GM23338 (cell line): ENCODE measurements at regions not wholly inside any gene's neighbourhood (a gene's known extent, or its start where the extent isn't known, plus 50 kb on each side); places are given as distances from the start of the nearest gene placed in this dataset.

Experiments
- ATAC-seq: fragments of 200-7000 bp; cut with Tn5 transposase; 3 replicates; pipeline ENCODE4 v1.9.1; 2020
- DNase-seq: peaks from one replicate; pipeline ENCODE4 v3.0.0-alpha.2; 2015; ENCODE audit warnings: low spot score
- H2AFZ ChIP-seq: fragments of 200-600 bp; sonication (generic); 2 replicates; pipeline ENCODE4 v1.8.0; 2016; ENCODE audit warnings: antibody characterized with exemption, mild to moderate bottlenecking, moderate library complexity
- H3F3A ChIP-seq: fragments of 200-600 bp; sonication (generic); replicated peaks from 2 replicates; pipeline ENCODE4 v1.8.0; 2017; ENCODE audit warnings: antibody characterized with exemption, mixed run types, low read depth
- H3K27ac ChIP-seq: fragments of 200-600 bp; sonication (generic); 2 replicates; pipeline ENCODE4 v1.6.1; 2016; ENCODE audit warnings: low read depth
- H3K27me3 ChIP-seq: fragments of 200-600 bp; sonication (generic); 2 replicates; pipeline ENCODE4 v1.8.0; 2016; ENCODE audit warnings: mild to moderate bottlenecking, mixed run types, moderate library complexity; ENCODE audit not compliant: insufficient read depth
- H3K36me3 ChIP-seq: fragments of 200-600 bp; sonication (generic); 2 replicates; pipeline ENCODE4 v1.8.0; 2016; ENCODE audit warnings: mild to moderate bottlenecking; ENCODE audit not compliant: insufficient read depth
- H3K4me1 ChIP-seq: fragments of 200-600 bp; sonication (generic); 2 replicates; pipeline ENCODE4 v1.8.0; 2016; ENCODE audit warnings: mild to moderate bottlenecking, moderate library complexity; ENCODE audit not compliant: insufficient read depth
- H3K4me2 ChIP-seq: fragments of 200-600 bp; sonication (generic); 2 replicates; pipeline ENCODE4 v1.7.1; 2017; ENCODE audit warnings: mixed run types
- H3K4me3 ChIP-seq: fragments of 200-600 bp; sonication (generic); 2 replicates; pipeline ENCODE4 v1.6.1; 2016; ENCODE audit warnings: mixed run types
- H3K79me2 ChIP-seq: fragments of 200-600 bp; sonication (generic); replicated peaks from 2 replicates; pipeline ENCODE4 v1.8.0; 2017; ENCODE audit warnings: mild to moderate bottlenecking; ENCODE audit not compliant: insufficient read depth
- H3K9me2 ChIP-seq: fragments of 200-600 bp; sonication (generic); 2 replicates; pipeline ENCODE4 v1.8.0; 2017; ENCODE audit not compliant: insufficient read depth
- H4K20me1 ChIP-seq: fragments of 200-600 bp; sonication (generic); replicated peaks from 2 replicates; pipeline ENCODE4 v1.8.0; 2017; ENCODE audit warnings: mild to moderate bottlenecking; ENCODE audit not compliant: insufficient read depth
- H3K27ac Mint-ChIP-seq: 2 replicates; pipeline ENCODE4 v1.8.0; 2020; ENCODE audit warnings: inconsistent platforms, mild to moderate bottlenecking, moderate library complexity, mixed read lengths
- H3K27me3 Mint-ChIP-seq: 3 replicates; pipeline ENCODE4 v1.8.0; 2022; ENCODE audit warnings: low read depth, mild to moderate bottlenecking, moderate library complexity, mixed read lengths, inconsistent platforms; ENCODE audit not compliant: insufficient read depth, poor library complexity
- H3K36me3 Mint-ChIP-seq: 3 replicates; pipeline ENCODE4 v1.8.0; 2021; ENCODE audit warnings: low read depth, mild to moderate bottlenecking, inconsistent platforms, moderate library complexity, mixed read lengths
- H3K4me1 Mint-ChIP-seq: 3 replicates; pipeline ENCODE4 v1.8.0; 2020; ENCODE audit warnings: mild to moderate bottlenecking, inconsistent platforms, mixed read lengths
- H3K4me3 Mint-ChIP-seq: 3 replicates; pipeline ENCODE4 v1.8.0; 2021; ENCODE audit warnings: moderate library complexity, mild to moderate bottlenecking, inconsistent platforms, mixed read lengths
- H3K9me3 Mint-ChIP-seq: 3 replicates; pipeline ENCODE4 v1.8.0; 2020; ENCODE audit warnings: moderate library complexity, mild to moderate bottlenecking, inconsistent platforms, mixed read lengths
- CREB1 ChIP-seq: fragments of 250-450 bp; sonication (Bioruptor Pico); IDR thresholded peaks from 2 replicates; pipeline ENCODE4 v1.5.0; 2020; ENCODE audit warnings: low read depth, mild to moderate bottlenecking, moderate library complexity
- EZH2 ChIP-seq: fragments of 200-600 bp; sonication (generic); IDR thresholded peaks from one replicate; pipeline ENCODE4 v1.8.0; 2017; ENCODE audit warnings: antibody characterized with exemption, mild to moderate bottlenecking, low read depth; ENCODE audit not compliant: unreplicated experiment
- EZH2phosphoT487 ChIP-seq: fragments of 200-600 bp; sonication (generic); IDR thresholded peaks from one replicate; pipeline ENCODE4 v1.8.1; 2018; ENCODE audit warnings: antibody characterized with exemption; ENCODE audit not compliant: unreplicated experiment
- JUNB ChIP-seq: IDR thresholded peaks from one replicate; pipeline ENCODE4 v1.6.1; 2016; ENCODE audit warnings: antibody characterized with exemption; ENCODE audit not compliant: unreplicated experiment
- NANOG ChIP-seq: IDR thresholded peaks from 2 replicates; pipeline ENCODE4 v1.6.1; 2016; ENCODE audit warnings: antibody characterized with exemption, borderline replicate concordance
- POLR2AphosphoS5 ChIP-seq: IDR thresholded peaks from 2 replicates; pipeline ENCODE4 v1.6.1; 2016; ENCODE audit warnings: antibody characterized with exemption, low read depth
- STAT1 ChIP-seq: IDR thresholded peaks from one replicate; pipeline ENCODE4 v1.6.1; 2016; ENCODE audit warnings: antibody characterized with exemption; ENCODE audit not compliant: unreplicated experiment
- ZNF114 ChIP-seq: fragments of 250-450 bp; sonication (Bioruptor Pico); IDR thresholded peaks from 2 replicates; pipeline ENCODE4 v1.5.0; 2020; ENCODE audit warnings: mild to moderate bottlenecking, moderate library complexity
- ZNF331 ChIP-seq: fragments of 250-450 bp; sonication (Bioruptor Pico); IDR thresholded peaks from 2 replicates; pipeline ENCODE4 v1.5.0; 2020; ENCODE audit warnings: low read depth, mild to moderate bottlenecking, moderate library complexity
- TF ChIP-seq, protein P1 (sequence below): fragments of 250-450 bp; sonication (Bioruptor Pico); IDR thresholded peaks from 2 replicates; pipeline ENCODE4 v1.5.0; 2020; ENCODE audit warnings: mild to moderate bottlenecking, moderate library complexity
- TF ChIP-seq, protein P2 (sequence below): IDR thresholded peaks from one replicate; pipeline ENCODE4 v1.6.1; 2018; ENCODE audit warnings: antibody characterized with exemption; ENCODE audit not compliant: unreplicated experiment
- TF ChIP-seq, protein P3 (sequence below), 2 experiments: fragments of 200-600 bp in 1 of 2; sonication (generic) in 1 of 2; conservative IDR thresholded peaks; 2 replicates each; pipeline versions ENCODE4 v1.5.1 to v1.6.1; 2016 to 2017; ENCODE audit warnings: antibody characterized with exemption in 2 of 2, low read depth in 2 of 2, mild to moderate bottlenecking in 2 of 2, moderate library complexity in 1 of 2
- TF ChIP-seq, protein P4 (sequence below): IDR thresholded peaks from 2 replicates; pipeline ENCODE4 v1.6.1; 2016; ENCODE audit warnings: antibody characterized with exemption

DNA sequence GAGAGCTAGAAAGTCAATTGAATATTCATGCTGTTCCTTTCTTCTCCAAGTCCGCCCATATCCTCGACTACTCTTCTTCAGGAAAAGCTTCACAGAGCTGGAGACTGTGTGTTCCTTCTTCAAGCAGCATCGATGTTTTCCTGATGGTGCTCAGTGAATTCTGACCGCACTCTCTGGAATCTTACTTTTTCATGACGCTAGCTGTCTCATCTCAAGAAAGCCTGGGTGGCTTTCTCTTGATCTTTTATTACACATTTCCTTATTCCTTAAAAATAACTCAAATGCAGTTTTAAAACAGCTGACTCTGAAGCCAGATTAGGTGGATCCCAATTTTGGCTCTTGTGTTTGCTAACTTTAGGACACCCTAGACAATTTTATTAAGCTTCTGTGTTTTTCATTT lies 1245.1 kb upstream of the LRRTM1 start:
- peak overlapping the region; percentile 20; the same call in 1 of the 2 replicates for H3K27ac Mint-ChIP-seq
- no peaks in the 10 kb centered on the region for H3F3A ChIP-seq
- no peaks in the 10 kb centered on the region for H3K36me3 ChIP-seq
- H3K4me3 Mint-ChIP-seq: no peak overlapping the region
- no peaks in the 10 kb centered on the region for H3K36me3 Mint-ChIP-seq
- no peak for ATAC-seq
- TF ChIP-seq POLR2AphosphoS5 (no peak), ZNF114 (CRISPR knock-in tag) (no peak), EZH2 (no peak), STAT1 (no peak), EZH2phosphoT487 (no peak), ZNF331 (no peak), JUNB (no peak), CREB1 (no peak), NANOG (no peak)
- TF ChIP-seq, protein P1, sequence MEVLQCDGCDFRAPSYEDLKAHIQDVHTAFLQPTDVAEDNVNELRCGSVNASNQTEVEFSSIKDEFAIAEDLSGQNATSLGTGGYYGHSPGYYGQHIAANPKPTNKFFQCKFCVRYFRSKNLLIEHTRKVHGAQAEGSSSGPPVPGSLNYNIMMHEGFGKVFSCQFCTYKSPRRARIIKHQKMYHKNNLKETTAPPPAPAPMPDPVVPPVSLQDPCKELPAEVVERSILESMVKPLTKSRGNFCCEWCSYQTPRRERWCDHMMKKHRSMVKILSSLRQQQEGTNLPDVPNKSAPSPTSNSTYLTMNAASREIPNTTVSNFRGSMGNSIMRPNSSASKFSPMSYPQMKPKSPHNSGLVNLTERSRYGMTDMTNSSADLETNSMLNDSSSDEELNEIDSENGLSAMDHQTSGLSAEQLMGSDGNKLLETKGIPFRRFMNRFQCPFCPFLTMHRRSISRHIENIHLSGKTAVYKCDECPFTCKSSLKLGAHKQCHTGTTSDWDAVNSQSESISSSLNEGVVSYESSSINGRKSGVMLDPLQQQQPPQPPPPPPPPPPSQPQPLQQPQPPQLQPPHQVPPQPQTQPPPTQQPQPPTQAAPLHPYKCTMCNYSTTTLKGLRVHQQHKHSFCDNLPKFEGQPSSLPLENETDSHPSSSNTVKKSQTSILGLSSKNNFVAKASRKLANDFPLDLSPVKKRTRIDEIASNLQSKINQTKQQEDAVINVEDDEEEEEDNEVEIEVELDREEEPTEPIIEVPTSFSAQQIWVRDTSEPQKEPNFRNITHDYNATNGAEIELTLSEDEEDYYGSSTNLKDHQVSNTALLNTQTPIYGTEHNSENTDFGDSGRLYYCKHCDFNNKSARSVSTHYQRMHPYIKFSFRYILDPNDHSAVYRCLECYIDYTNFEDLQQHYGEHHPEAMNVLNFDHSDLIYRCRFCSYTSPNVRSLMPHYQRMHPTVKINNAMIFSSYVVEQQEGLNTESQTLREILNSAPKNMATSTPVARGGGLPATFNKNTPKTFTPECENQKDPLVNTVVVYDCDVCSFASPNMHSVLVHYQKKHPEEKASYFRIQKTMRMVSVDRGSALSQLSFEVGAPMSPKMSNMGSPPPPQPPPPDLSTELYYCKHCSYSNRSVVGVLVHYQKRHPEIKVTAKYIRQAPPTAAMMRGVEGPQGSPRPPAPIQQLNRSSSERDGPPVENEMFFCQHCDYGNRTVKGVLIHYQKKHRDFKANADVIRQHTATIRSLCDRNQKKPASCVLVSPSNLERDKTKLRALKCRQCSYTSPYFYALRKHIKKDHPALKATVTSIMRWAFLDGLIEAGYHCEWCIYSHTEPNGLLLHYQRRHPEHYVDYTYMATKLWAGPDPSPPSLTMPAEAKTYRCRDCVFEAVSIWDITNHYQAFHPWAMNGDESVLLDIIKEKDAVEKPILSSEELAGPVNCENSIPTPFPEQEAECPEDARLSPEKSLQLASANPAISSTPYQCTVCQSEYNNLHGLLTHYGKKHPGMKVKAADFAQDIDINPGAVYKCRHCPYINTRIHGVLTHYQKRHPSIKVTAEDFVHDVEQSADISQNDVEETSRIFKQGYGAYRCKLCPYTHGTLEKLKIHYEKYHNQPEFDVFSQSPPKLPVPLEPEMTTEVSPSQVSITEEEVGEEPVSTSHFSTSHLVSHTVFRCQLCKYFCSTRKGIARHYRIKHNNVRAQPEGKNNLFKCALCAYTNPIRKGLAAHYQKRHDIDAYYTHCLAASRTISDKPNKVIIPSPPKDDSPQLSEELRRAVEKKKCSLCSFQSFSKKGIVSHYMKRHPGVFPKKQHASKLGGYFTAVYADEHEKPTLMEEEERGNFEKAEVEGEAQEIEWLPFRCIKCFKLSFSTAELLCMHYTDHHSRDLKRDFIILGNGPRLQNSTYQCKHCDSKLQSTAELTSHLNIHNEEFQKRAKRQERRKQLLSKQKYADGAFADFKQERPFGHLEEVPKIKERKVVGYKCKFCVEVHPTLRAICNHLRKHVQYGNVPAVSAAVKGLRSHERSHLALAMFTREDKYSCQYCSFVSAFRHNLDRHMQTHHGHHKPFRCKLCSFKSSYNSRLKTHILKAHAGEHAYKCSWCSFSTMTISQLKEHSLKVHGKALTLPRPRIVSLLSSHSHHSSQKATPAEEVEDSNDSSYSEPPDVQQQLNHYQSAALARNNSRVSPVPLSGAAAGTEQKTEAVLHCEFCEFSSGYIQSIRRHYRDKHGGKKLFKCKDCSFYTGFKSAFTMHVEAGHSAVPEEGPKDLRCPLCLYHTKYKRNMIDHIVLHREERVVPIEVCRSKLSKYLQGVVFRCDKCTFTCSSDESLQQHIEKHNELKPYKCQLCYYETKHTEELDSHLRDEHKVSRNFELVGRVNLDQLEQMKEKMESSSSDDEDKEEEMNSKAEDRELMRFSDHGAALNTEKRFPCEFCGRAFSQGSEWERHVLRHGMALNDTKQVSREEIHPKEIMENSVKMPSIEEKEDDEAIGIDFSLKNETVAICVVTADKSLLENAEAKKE (CRISPR knock-in tag): no peak
- TF ChIP-seq, protein P2, sequence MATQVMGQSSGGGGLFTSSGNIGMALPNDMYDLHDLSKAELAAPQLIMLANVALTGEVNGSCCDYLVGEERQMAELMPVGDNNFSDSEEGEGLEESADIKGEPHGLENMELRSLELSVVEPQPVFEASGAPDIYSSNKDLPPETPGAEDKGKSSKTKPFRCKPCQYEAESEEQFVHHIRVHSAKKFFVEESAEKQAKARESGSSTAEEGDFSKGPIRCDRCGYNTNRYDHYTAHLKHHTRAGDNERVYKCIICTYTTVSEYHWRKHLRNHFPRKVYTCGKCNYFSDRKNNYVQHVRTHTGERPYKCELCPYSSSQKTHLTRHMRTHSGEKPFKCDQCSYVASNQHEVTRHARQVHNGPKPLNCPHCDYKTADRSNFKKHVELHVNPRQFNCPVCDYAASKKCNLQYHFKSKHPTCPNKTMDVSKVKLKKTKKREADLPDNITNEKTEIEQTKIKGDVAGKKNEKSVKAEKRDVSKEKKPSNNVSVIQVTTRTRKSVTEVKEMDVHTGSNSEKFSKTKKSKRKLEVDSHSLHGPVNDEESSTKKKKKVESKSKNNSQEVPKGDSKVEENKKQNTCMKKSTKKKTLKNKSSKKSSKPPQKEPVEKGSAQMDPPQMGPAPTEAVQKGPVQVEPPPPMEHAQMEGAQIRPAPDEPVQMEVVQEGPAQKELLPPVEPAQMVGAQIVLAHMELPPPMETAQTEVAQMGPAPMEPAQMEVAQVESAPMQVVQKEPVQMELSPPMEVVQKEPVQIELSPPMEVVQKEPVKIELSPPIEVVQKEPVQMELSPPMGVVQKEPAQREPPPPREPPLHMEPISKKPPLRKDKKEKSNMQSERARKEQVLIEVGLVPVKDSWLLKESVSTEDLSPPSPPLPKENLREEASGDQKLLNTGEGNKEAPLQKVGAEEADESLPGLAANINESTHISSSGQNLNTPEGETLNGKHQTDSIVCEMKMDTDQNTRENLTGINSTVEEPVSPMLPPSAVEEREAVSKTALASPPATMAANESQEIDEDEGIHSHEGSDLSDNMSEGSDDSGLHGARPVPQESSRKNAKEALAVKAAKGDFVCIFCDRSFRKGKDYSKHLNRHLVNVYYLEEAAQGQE: no peak
- TF ChIP-seq, protein P3, sequence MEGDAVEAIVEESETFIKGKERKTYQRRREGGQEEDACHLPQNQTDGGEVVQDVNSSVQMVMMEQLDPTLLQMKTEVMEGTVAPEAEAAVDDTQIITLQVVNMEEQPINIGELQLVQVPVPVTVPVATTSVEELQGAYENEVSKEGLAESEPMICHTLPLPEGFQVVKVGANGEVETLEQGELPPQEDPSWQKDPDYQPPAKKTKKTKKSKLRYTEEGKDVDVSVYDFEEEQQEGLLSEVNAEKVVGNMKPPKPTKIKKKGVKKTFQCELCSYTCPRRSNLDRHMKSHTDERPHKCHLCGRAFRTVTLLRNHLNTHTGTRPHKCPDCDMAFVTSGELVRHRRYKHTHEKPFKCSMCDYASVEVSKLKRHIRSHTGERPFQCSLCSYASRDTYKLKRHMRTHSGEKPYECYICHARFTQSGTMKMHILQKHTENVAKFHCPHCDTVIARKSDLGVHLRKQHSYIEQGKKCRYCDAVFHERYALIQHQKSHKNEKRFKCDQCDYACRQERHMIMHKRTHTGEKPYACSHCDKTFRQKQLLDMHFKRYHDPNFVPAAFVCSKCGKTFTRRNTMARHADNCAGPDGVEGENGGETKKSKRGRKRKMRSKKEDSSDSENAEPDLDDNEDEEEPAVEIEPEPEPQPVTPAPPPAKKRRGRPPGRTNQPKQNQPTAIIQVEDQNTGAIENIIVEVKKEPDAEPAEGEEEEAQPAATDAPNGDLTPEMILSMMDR (conservative IDR thresholded peaks at IDR 0.05; ENCODE audit: low read depth in 2 of 2): no peak
- TF ChIP-seq, protein P4, sequence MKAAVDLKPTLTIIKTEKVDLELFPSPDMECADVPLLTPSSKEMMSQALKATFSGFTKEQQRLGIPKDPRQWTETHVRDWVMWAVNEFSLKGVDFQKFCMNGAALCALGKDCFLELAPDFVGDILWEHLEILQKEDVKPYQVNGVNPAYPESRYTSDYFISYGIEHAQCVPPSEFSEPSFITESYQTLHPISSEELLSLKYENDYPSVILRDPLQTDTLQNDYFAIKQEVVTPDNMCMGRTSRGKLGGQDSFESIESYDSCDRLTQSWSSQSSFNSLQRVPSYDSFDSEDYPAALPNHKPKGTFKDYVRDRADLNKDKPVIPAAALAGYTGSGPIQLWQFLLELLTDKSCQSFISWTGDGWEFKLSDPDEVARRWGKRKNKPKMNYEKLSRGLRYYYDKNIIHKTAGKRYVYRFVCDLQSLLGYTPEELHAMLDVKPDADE: no peak
- no peaks in the 10 kb centered on the region for H3K9me2 ChIP-seq
- H3K4me2 ChIP-seq: no peak overlapping the region
- H4K20me1 ChIP-seq: no peaks in the 10 kb centered on the region
- DNase-seq: peak; percentile 1
- H3K9me3 Mint-ChIP-seq: no peaks in the 10 kb centered on the region
- peaks cover 4% of the 10 kb centered on the region for H3K4me1 Mint-ChIP-seq
- H3K27me3 Mint-ChIP-seq: no peaks in the 10 kb centered on the region
- H3K4me1 ChIP-seq: no peaks in the 10 kb centered on the region
- no peak overlapping the region for H3K4me3 ChIP-seq
- no peaks in the 10 kb centered on the region for H3K27me3 ChIP-seq
- no peaks in the 10 kb centered on the region for H3K79me2 ChIP-seq
- H3K27ac ChIP-seq: no peak overlapping the region
- H2AFZ ChIP-seq: peak overlapping the region; percentile 33; the same call in 1 of the 2 replicates
